Trophoblast cell (in vitro differentiated cells and primary cell): ENCODE measurements at regions not wholly inside any gene's neighbourhood (a gene's known extent, or its start where the extent isn't known, plus 50 kb on each side); places are given as distances from the start of the nearest gene placed in this dataset.

ENCODE experiments used
- DNase-seq, 2 donors: peaks; one replicate each; pipeline ENCODE4 v3.0.0-alpha.2; 2016
- H2AFZ ChIP-seq: 2 replicates; pipeline ENCODE4 v1.6.1; 2013; ENCODE audit warnings: low read length, moderate library complexity, mild to moderate bottlenecking; ENCODE audit not compliant: insufficient read depth, poor library complexity
- H2AK5ac ChIP-seq: 2 replicates; pipeline ENCODE4 v1.6.1; 2013; ENCODE audit warnings: mild to moderate bottlenecking, low read length
- H2BK120ac ChIP-seq: 2 replicates; pipeline ENCODE4 v1.6.1; 2013; ENCODE audit warnings: low read length, mild to moderate bottlenecking, moderate library complexity; ENCODE audit not compliant: insufficient read depth, poor library complexity
- H2BK12ac ChIP-seq: 2 replicates; pipeline ENCODE4 v1.6.1; 2013; ENCODE audit warnings: mild to moderate bottlenecking, low read length, moderate library complexity
- H2BK5ac ChIP-seq: 2 replicates; pipeline ENCODE4 v1.6.1; 2013; ENCODE audit warnings: low read length, low read depth, moderate library complexity, mild to moderate bottlenecking; ENCODE audit not compliant: poor library complexity
- H3K14ac ChIP-seq: 2 replicates; pipeline ENCODE4 v1.6.1; 2013; ENCODE audit warnings: mild to moderate bottlenecking, low read length
- H3K18ac ChIP-seq: 2 replicates; pipeline ENCODE4 v1.6.1; 2013; ENCODE audit warnings: mild to moderate bottlenecking, low read length
- H3K23ac ChIP-seq: 2 replicates; pipeline ENCODE4 v1.6.1; 2013; ENCODE audit warnings: low read length
- H3K27ac ChIP-seq: 2 replicates; pipeline ENCODE4 v1.5.1; 2013; ENCODE audit warnings: low read depth, mild to moderate bottlenecking, inconsistent platforms, low read length, moderate library complexity
- H3K27me3 ChIP-seq: 2 replicates; pipeline ENCODE4 v1.6.1; 2013; ENCODE audit warnings: inconsistent platforms, mild to moderate bottlenecking, low read length, moderate library complexity; ENCODE audit not compliant: insufficient read depth
- H3K36me3 ChIP-seq, 2 experiments: 1 replicate in 1 of 2; 2 replicates in 1 of 2; pipeline ENCODE4 v1.6.1; 2013; ENCODE audit warnings: low read length in 2 of 2, mild to moderate bottlenecking in 2 of 2, moderate library complexity in 1 of 2; ENCODE audit not compliant: insufficient read depth in 2 of 2, control insufficient read depth in 1 of 2
- H3K4ac ChIP-seq: 2 replicates; pipeline ENCODE4 v1.6.1; 2013; ENCODE audit warnings: low read depth, mild to moderate bottlenecking, low read length, moderate library complexity
- H3K4me1 ChIP-seq, 2 experiments: 1 replicate in 1 of 2; 2 replicates in 1 of 2; pipeline ENCODE4 v1.6.1; 2013; ENCODE audit warnings: low read length in 2 of 2, mild to moderate bottlenecking in 2 of 2, moderate library complexity in 1 of 2; ENCODE audit not compliant: insufficient read depth in 2 of 2, control insufficient read depth in 1 of 2
- H3K4me2 ChIP-seq: 2 replicates; pipeline ENCODE4 v1.6.1; 2013; ENCODE audit warnings: inconsistent platforms, mild to moderate bottlenecking, low read length, moderate library complexity
- H3K4me3 ChIP-seq: 2 replicates; pipeline ENCODE4 v1.5.1; 2013; ENCODE audit warnings: mild to moderate bottlenecking, low read depth, low read length, inconsistent platforms
- H3K79me1 ChIP-seq: one replicate; pipeline ENCODE4 v1.6.1; 2013; ENCODE audit warnings: low read length
- H3K79me2 ChIP-seq: 2 replicates; pipeline ENCODE4 v1.6.1; 2013; ENCODE audit warnings: low read length, mild to moderate bottlenecking; ENCODE audit not compliant: control insufficient read depth, insufficient read depth, poor library complexity
- H3K9ac ChIP-seq: 2 replicates; pipeline ENCODE4 v1.6.1; 2013; ENCODE audit warnings: mild to moderate bottlenecking, low read length
- H3K9me3 ChIP-seq: 2 replicates; pipeline ENCODE4 v1.6.1; 2013; ENCODE audit warnings: low read depth, mild to moderate bottlenecking, control low read depth, inconsistent platforms, low read length; ENCODE audit not compliant: insufficient read depth
- H4K12ac ChIP-seq: 2 replicates; pipeline ENCODE4 v1.6.1; 2013; ENCODE audit warnings: low read depth, mild to moderate bottlenecking, low read length, moderate library complexity
- H4K8ac ChIP-seq: 2 replicates; pipeline ENCODE4 v1.6.1; 2013; ENCODE audit warnings: low read depth, mild to moderate bottlenecking, low read length, moderate library complexity
- H4K91ac ChIP-seq: one replicate; pipeline ENCODE4 v1.6.1; 2013; ENCODE audit warnings: low read depth, mild to moderate bottlenecking, low read length, moderate library complexity
- WGBS: extraction: QIAGEN DNeasy Blood & Tissue Kit; methylation state at CpG from one replicate; pipeline ENCODE4 v1.1.7; 2013; ENCODE audit warnings: missing lambda C conversion rate; ENCODE audit not compliant: insufficient read length, insufficient coverage; ENCODE audit errors: extremely low coverage; 5-methylcytosine and 5-hydroxymethylcytosine counted together

DNA sequence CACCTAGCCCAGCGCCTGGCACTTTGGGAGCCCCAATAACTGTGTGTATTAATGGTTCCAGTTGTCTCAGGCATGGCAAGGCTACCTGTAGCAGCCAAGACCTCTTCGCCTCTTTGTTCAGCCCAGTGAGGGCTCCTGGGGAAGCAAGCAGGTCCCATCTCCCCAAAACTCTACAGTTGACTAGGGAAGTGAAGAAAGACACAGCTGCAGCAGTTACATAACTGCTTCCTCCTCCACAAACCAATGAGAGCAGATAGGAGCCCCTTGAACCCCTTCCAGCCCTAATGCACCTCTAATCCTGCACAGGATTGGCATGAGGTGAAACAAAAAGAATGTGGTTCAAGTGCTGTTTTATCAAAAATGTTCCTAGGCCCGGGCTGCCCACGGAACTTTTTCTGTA, 100.5 kb downstream of the SYF2 start:
- Histone ChIP-seq H3K79me2 (no peaks in the 10 kb centered on the region), H3K9me3 (no peaks in the 10 kb centered on the region), H3K79me1 (no peaks in the 10 kb centered on the region), H2BK5ac (no peak overlapping the region), H3K4me1 (no peaks in the 10 kb centered on the region), H3K18ac (no peak overlapping the region), H2AK5ac (no peak overlapping the region), H2BK12ac (no peak overlapping the region), H3K4me2 (no peak overlapping the region), H4K12ac (no peak overlapping the region), H2AFZ (no peak overlapping the region), H3K27ac (no peak overlapping the region), H3K23ac (no peak overlapping the region), H3K9ac (no peak overlapping the region), H4K8ac (no peak overlapping the region), H3K14ac (no peak overlapping the region), H3K36me3 (no peaks in the 10 kb centered on the region), H3K27me3 (no peaks in the 10 kb centered on the region), H3K4me3 (no peak overlapping the region), H2BK120ac (no peak overlapping the region), H3K4ac (no peak overlapping the region), H4K91ac (no peak overlapping the region)
- no peak for DNase-seq
- no CpG with 5 or more reads among the region's 4 CpGs for WGBS

DNA sequence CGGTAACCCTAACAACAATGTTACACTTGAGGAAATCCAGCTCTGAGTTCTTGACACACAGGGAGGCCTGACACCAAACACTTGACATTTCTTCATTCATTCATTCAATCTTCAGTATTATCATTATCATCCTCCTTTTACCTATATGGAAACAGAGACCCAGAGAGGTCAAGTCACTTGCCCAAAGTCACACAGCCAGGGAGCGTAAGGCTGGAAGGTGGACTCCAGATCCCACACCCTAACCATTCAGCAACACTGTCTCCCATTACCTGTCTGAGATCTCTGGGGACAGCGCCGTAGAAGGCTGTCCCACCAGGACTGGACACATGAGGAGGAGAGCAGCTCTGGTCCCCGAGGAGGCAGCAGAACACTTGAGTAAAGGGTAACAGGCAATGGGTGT, 101.4 kb downstream of the SYF2 start:
- Histone ChIP-seq H3K27me3 (no peaks in the 10 kb centered on the region), H2AFZ (no peak overlapping the region)

DNA sequence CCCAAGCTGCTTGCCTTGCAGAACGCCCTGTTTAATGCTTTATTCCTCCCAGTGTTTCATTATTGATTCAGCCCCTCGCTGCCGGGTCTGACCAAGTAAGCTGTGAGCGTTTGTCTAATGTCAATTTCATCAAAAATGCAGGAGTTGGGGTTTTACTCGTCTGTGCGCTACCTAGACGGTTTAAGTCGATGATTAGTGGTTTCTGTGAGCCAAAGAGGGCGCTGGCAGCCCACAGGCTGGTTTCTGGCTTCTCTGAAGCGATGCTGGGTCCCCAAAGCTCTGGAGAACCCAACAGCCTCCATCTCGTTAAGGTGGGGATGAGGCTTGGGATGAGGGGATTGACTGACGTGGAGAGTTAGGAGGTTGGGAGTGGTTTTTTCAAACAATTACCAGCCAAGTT, 102.9 kb downstream of the SYF2 start:
- Histone ChIP-seq H2AK5ac (no peak overlapping the region), H3K27ac (no peak overlapping the region), H3K79me1 (no peaks in the 10 kb centered on the region), H3K14ac (no peak overlapping the region), H3K79me2 (no peaks in the 10 kb centered on the region), H3K4me3 (no peak overlapping the region), H4K12ac (no peak overlapping the region), H2BK120ac (no peak overlapping the region), H2BK5ac (no peak overlapping the region), H3K18ac (no peak overlapping the region), H2BK12ac (no peak overlapping the region), H4K8ac (no peak overlapping the region), H3K4ac (no peak overlapping the region), H3K9me3 (no peaks in the 10 kb centered on the region), H3K36me3 (no peaks in the 10 kb centered on the region), H3K27me3 (no peaks in the 10 kb centered on the region), H2AFZ (no peak overlapping the region), H4K91ac (no peak overlapping the region), H3K23ac (no peak overlapping the region), H3K9ac (no peak overlapping the region), H3K4me1 (no peaks in the 10 kb centered on the region), H3K4me2 (no peak overlapping the region)
- no CpG with 5 or more reads among the region's 12 CpGs for WGBS
- no peak for DNase-seq

More for the DNA sequence above, 101.4 kb downstream of the SYF2 start:
- no peak overlapping the region for H2BK12ac ChIP-seq
- no peak overlapping the region for H2BK5ac ChIP-seq
- no peak for DNase-seq
- no peak overlapping the region for H3K4ac ChIP-seq
- H4K12ac ChIP-seq: no peak overlapping the region
- H3K36me3 ChIP-seq: no peaks in the 10 kb centered on the region
- H4K8ac ChIP-seq: no peak overlapping the region
- no peak overlapping the region for H3K23ac ChIP-seq
- no peaks in the 10 kb centered on the region for H3K79me1 ChIP-seq
- H3K4me3 ChIP-seq: no peak overlapping the region
- no peak overlapping the region for H3K27ac ChIP-seq
- H3K4me1 ChIP-seq: no peaks in the 10 kb centered on the region
- H2BK120ac ChIP-seq: no peak overlapping the region
- H2AK5ac ChIP-seq: no peak overlapping the region
- H3K4me2 ChIP-seq: no peak overlapping the region
- no peaks in the 10 kb centered on the region for H3K79me2 ChIP-seq
- WGBS: no CpG with 5 or more reads among the region's 5 CpGs
- H3K9ac ChIP-seq: no peak overlapping the region
- no peaks in the 10 kb centered on the region for H3K9me3 ChIP-seq
- no peak overlapping the region for H3K18ac ChIP-seq
- H4K91ac ChIP-seq: no peak overlapping the region
- H3K14ac ChIP-seq: no peak overlapping the region

DNA sequence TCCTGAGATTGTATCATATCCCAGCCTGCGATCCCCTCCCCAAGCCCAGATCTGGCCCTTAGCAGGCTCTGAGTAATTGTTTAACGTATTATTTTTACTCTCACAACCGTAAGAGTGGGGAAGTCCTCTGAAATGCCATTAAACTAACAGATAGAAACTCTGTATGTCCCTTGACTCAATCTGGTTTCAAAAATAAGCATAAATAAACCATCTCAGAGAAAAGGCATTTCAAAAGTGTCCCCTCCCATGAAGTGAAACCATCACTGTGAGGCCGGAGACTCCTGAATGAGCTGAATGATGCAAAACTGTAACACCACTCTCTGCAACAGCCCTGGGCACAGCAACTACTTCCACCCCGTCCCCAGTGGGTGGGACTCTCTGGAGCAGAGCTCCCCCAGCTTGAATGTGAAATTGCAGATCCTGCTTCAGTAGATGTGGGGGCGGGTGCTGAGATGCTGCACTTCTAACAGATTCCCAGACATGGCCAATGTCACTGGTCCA, 104.1 kb downstream of the SYF2 start:
- WGBS: no CpG with 5 or more reads among the region's 6 CpGs
- H2BK12ac ChIP-seq: no peak overlapping the region
- H3K18ac ChIP-seq: no peak overlapping the region
- no peaks in the 10 kb centered on the region for H3K79me2 ChIP-seq
- no peak overlapping the region for H3K4me3 ChIP-seq
- no peak overlapping the region for H2BK5ac ChIP-seq
- H2AK5ac ChIP-seq: no peak overlapping the region
- H3K79me1 ChIP-seq: no peaks in the 10 kb centered on the region
- no peak overlapping the region for H2BK120ac ChIP-seq
- H3K14ac ChIP-seq: no peak overlapping the region
- no peak overlapping the region for H3K27ac ChIP-seq
- H4K12ac ChIP-seq: no peak overlapping the region
- H3K9me3 ChIP-seq: no peaks in the 10 kb centered on the region
- no peak for DNase-seq
- no peaks in the 10 kb centered on the region for H3K4me1 ChIP-seq
- H4K91ac ChIP-seq: no peak overlapping the region
- no peak overlapping the region for H4K8ac ChIP-seq
- H2AFZ ChIP-seq: no peak overlapping the region
- H3K4me2 ChIP-seq: no peak overlapping the region
- H3K9ac ChIP-seq: no peak overlapping the region
- H3K27me3 ChIP-seq: no peaks in the 10 kb centered on the region
- no peak overlapping the region for H3K4ac ChIP-seq
- H3K23ac ChIP-seq: no peak overlapping the region
- H3K36me3 ChIP-seq: no peaks in the 10 kb centered on the region
